NOMO-1 treated with dmso at 0.1 percent for 144 hours (cell line): ENCODE measurements at regions not wholly inside any gene's neighbourhood (a gene's known extent, or its start where the extent isn't known, plus 50 kb on each side); places are given as distances from the start of the nearest gene placed in this dataset.

ENCODE experiments used
- DNase-seq: peaks from one replicate; lab custom pipeline; 2025; ENCODE audit not compliant: unreplicated experiment; lab: John Stamatoyannopoulos, UW

- no peak for DNase-seq
Measured at GRCh38 chr11:32003335-32003734, 87.5 kb upstream of the RCN1 start.

GRCh38 chr11:32002311-32002710, 88.6 kb upstream of the RCN1 start:
- no peak for DNase-seq

- DNase-seq, result no peak
Measured at GRCh38 chr11:31997955-31998354, 92.9 kb upstream of the RCN1 start.

DNA sequence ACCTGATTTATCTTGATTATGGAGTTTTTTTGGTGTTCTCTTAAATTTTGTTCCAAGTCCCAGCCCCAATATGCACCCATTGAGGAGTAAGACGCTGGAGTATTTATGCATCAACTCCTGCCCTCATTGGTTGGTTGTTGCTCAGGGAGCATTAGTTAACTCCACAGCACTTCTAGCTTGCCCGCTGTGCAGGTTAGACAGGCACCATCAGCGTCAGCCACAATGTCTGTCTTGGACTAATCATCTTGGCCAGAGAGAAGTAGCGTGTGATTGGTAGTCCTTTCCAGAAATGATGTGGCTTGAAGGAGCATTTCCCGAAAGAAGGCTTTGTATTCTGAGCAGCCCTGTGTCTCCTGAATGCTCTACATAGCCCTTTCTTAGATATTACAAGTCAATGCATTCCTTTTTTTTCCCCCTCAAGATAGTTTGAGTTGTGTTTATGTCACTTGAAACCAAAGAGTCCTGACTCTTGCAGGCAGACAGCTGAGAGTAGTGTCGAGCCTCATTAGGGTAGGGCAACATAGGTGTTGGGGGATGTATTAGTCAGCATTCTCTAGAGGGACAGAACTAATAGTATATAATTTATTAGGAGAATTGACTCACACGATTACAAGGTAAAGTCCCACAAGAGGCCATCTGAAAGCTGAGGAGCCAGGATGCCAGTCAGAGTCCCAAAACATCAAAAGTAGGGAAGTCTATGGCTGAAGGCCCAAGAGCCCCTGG, 94.6 kb upstream of the RCN1 start:
- no peak for DNase-seq

DNA sequence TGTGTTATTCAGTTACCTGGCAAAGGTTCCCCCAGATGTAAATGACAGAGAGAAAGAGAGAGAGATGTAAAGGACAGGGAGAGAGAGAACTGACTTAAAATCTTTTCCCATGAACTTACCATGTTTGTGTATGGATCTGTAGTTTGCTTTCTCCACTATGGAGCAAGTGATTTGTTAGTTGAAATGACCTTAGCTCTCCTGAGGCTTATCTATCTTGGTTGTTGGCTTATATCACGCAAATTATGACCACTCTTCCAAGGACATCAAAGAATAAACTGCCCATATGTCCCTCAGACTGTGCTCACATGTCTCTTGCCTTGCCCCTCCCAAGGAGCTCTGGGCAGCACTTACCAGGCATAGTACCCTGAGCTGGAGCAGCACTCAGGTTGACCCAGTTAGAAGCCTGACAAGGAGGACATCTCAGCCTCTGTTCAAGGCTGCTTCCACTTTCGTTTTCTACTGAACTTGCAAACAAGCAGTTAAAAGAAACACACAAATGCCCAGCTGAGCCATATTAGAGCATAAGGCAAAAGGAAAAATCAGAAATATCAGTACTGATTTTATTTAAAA, 95.3 kb upstream of the RCN1 start:
- no peak for DNase-seq

DNA sequence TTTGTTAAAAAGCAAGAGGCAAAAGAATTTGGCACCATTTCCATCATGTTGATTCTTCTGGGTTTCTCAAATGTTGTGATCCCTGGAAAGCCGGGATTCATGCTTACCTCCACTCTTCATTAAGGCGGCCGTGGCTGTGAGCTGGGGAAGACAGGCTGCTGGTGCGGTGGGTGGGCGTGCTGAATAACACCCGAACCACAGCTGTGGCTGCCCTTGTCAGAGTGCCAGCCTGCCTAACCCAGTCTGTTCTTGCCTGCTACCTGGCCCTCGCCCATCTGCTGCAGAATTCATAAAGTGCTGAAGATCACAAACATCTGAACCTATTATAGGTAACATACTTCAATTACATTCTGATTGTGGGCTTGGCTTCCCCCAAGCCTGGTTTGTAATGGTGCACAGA, 95.8 kb upstream of the RCN1 start:
- no peak for DNase-seq

DNA sequence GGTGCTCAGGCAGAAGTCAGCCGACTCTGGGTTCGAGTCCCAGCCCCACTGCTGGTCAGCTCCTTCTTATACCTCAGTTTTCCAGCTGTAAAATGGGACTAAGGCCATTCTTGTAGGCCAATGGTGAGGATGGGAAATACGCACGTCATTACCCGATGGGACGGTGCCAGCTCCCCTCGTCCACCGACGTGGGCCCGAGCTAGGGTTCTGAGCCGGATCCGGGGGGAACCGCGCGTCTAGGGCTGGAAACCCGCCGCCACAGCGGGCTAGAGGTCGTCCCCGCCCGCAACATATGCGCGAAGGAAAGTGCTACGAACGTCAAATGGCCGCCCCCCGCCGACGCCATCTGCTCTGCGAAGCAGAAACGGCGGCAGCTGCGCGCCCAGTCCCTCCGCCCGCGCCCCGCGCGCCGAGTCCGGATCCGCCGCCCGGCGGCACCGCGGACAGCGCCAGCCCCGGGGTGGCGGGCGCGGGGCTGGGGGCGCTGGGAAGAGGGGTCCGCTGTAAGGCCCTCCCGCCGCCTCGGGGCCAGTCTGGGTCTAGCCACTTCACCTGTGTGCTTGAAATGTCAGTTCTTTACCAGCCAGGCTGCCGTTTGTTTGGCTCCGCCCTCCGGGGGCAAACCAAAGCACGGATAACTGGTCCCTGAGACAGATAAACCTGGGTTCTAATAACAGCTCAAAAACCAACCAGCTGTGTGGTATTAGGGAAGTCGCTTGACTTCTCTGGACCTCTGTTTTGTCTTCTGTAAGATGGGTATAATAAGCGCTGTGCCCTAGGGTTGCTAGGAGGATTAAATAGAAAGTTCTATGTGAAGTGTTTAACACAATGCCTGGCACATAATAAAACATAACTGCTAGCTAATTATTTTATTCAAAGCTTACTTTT, 103.5 kb upstream of the RCN1 start:
- DNase-seq, result no peak

GRCh38 chr11:31986201-31986889, 104.5 kb upstream of the RCN1 start:
- no peak for DNase-seq

GRCh38 chr11:31981457-31981856, 109.4 kb upstream of the RCN1 start:
- no peak for DNase-seq

DNA sequence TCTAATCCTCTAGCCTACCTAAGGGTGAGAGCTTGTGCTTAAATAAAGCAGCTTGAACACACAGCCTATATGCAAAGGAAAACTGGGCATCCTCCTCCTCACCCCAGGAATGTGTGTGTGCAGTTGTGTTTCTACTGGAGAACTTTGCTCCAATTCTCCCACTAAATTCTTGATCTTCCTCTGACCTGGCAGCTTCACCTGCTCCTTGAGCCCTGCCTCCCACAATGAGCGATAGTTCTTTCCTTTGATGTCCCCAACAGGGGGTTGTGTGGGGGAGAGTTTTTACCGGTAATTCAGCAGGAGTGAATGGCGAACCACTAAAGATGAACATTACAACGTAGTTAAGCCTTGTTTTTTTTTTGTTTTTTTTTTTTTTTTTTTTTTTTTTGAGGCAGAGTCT, 113.5 kb upstream of the RCN1 start:
- DNase-seq, result no peak

GRCh38 chr11:31974366-31975136, 116.3 kb upstream of the RCN1 start:
- no peak for DNase-seq

DNA sequence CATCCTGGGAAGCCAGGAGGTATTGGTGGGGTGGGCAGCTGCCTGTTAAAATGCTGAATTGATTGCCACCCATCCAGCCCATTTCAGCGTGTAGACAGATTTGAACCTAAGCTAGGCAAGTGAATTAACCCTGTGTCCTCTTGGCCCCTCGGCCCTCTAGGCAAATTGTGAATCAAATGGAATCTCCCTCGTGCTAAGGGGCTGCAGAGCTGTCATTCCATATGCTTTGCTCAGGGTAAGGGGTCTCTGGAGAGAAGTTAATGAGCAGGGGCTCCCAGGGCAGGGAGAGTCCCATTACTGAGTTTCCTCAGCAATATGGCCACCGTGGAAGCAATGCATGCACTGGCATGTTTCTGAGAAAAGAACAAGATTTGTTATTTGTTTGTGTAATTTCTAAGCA, 117.7 kb upstream of the RCN1 start:
- DNase-seq, result no peak

- no peak for DNase-seq
Measured at GRCh38 chr11:31972623-31973022, 118.3 kb upstream of the RCN1 start.

DNA sequence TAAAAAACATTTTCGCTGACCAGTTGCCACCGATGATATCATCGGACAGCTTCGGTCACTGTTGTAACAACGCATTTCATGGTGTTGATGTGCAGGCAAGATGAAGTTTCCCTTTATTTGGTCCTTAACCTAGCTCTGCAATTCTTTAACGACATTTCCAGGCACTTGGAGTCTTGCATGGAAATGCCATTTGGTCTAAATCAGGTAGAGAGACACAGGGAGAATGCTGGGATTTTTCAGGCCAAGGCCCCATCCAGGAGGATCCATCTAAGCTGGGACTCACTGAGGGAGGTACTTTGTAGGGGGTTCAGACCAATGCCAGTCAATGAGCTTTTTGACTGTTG, 121.5 kb upstream of the RCN1 start:
- no peak for DNase-seq

GRCh38 chr11:31968461-31969358, 122.2 kb upstream of the RCN1 start:
- DNase-seq, result no peak

- DNase-seq, result no peak
Measured at GRCh38 chr11:31967404-31968130, 123.3 kb upstream of the RCN1 start.

- DNase-seq, result no peak
Measured at GRCh38 chr11:31966846-31967245, 124.0 kb upstream of the RCN1 start.

DNA sequence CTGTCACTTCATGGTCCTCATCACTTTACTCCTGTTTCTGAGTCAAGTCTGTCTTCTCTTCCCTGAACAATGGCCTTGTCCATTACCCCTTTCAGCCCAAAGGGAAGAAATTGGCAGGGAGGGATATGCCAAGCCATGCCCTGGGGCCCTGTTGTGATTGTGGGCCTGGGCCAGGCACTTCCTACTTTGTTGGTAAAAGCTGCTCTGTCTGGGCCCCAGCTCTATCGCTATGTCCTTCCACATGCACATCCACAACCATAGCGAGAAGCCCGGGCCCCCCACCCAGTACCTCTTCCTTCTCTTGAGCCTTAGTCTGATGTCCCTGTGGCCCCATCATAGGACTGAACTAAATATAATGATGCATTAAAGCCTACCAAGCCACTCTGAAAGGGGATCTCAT, 126.7 kb upstream of the RCN1 start:
- no peak for DNase-seq

GRCh38 chr11:31960126-31960525, 130.7 kb upstream of the RCN1 start:
- no peak for DNase-seq
